GM23338 (cell line): ENCODE measurements at regions not wholly inside any gene's neighbourhood (a gene's known extent, or its start where the extent isn't known, plus 50 kb on each side); places are given as distances from the start of the nearest gene placed in this dataset.

ENCODE experiments used
- ATAC-seq: fragments of 200-7000 bp; cut with Tn5 transposase; 3 replicates; pipeline ENCODE4 v1.9.1; 2020
- DNase-seq: peaks from one replicate; pipeline ENCODE4 v3.0.0-alpha.2; 2015; ENCODE audit warnings: low spot score
- H2AFZ ChIP-seq: fragments of 200-600 bp; sonication (generic); 2 replicates; pipeline ENCODE4 v1.8.0; 2016; ENCODE audit warnings: antibody characterized with exemption, mild to moderate bottlenecking, moderate library complexity
- H3F3A ChIP-seq: fragments of 200-600 bp; sonication (generic); replicated peaks from 2 replicates; pipeline ENCODE4 v1.8.0; 2017; ENCODE audit warnings: antibody characterized with exemption, mixed run types, low read depth
- H3K27ac ChIP-seq: fragments of 200-600 bp; sonication (generic); 2 replicates; pipeline ENCODE4 v1.6.1; 2016; ENCODE audit warnings: low read depth
- H3K27me3 ChIP-seq: fragments of 200-600 bp; sonication (generic); 2 replicates; pipeline ENCODE4 v1.8.0; 2016; ENCODE audit warnings: mild to moderate bottlenecking, mixed run types, moderate library complexity; ENCODE audit not compliant: insufficient read depth
- H3K36me3 ChIP-seq: fragments of 200-600 bp; sonication (generic); 2 replicates; pipeline ENCODE4 v1.8.0; 2016; ENCODE audit warnings: mild to moderate bottlenecking; ENCODE audit not compliant: insufficient read depth
- H3K4me1 ChIP-seq: fragments of 200-600 bp; sonication (generic); 2 replicates; pipeline ENCODE4 v1.8.0; 2016; ENCODE audit warnings: mild to moderate bottlenecking, moderate library complexity; ENCODE audit not compliant: insufficient read depth
- H3K4me2 ChIP-seq: fragments of 200-600 bp; sonication (generic); 2 replicates; pipeline ENCODE4 v1.7.1; 2017; ENCODE audit warnings: mixed run types
- H3K4me3 ChIP-seq: fragments of 200-600 bp; sonication (generic); 2 replicates; pipeline ENCODE4 v1.6.1; 2016; ENCODE audit warnings: mixed run types
- H3K79me2 ChIP-seq: fragments of 200-600 bp; sonication (generic); replicated peaks from 2 replicates; pipeline ENCODE4 v1.8.0; 2017; ENCODE audit warnings: mild to moderate bottlenecking; ENCODE audit not compliant: insufficient read depth
- H3K9me2 ChIP-seq: fragments of 200-600 bp; sonication (generic); 2 replicates; pipeline ENCODE4 v1.8.0; 2017; ENCODE audit not compliant: insufficient read depth
- H4K20me1 ChIP-seq: fragments of 200-600 bp; sonication (generic); replicated peaks from 2 replicates; pipeline ENCODE4 v1.8.0; 2017; ENCODE audit warnings: mild to moderate bottlenecking; ENCODE audit not compliant: insufficient read depth
- H3K27ac Mint-ChIP-seq: 2 replicates; pipeline ENCODE4 v1.8.0; 2020; ENCODE audit warnings: inconsistent platforms, mild to moderate bottlenecking, moderate library complexity, mixed read lengths
- H3K27me3 Mint-ChIP-seq: 3 replicates; pipeline ENCODE4 v1.8.0; 2022; ENCODE audit warnings: low read depth, mild to moderate bottlenecking, moderate library complexity, mixed read lengths, inconsistent platforms; ENCODE audit not compliant: insufficient read depth, poor library complexity
- H3K36me3 Mint-ChIP-seq: 3 replicates; pipeline ENCODE4 v1.8.0; 2021; ENCODE audit warnings: low read depth, mild to moderate bottlenecking, inconsistent platforms, moderate library complexity, mixed read lengths
- H3K4me1 Mint-ChIP-seq: 3 replicates; pipeline ENCODE4 v1.8.0; 2020; ENCODE audit warnings: mild to moderate bottlenecking, inconsistent platforms, mixed read lengths
- H3K4me3 Mint-ChIP-seq: 3 replicates; pipeline ENCODE4 v1.8.0; 2021; ENCODE audit warnings: moderate library complexity, mild to moderate bottlenecking, inconsistent platforms, mixed read lengths
- H3K9me3 Mint-ChIP-seq: 3 replicates; pipeline ENCODE4 v1.8.0; 2020; ENCODE audit warnings: moderate library complexity, mild to moderate bottlenecking, inconsistent platforms, mixed read lengths
- CTCF ChIP-seq, 2 experiments: fragments of 200-600 bp in 1 of 2; sonication (generic) in 1 of 2; conservative IDR thresholded peaks; 2 replicates each; pipeline versions ENCODE4 v1.5.1 to v1.6.1; 2016 to 2017; ENCODE audit warnings: antibody characterized with exemption in 2 of 2, low read depth in 2 of 2, mild to moderate bottlenecking in 2 of 2, moderate library complexity in 1 of 2
- EZH2phosphoT487 ChIP-seq: fragments of 200-600 bp; sonication (generic); IDR thresholded peaks from one replicate; pipeline ENCODE4 v1.8.1; 2018; ENCODE audit warnings: antibody characterized with exemption; ENCODE audit not compliant: unreplicated experiment
- ZNF114 ChIP-seq: fragments of 250-450 bp; sonication (Bioruptor Pico); IDR thresholded peaks from 2 replicates; pipeline ENCODE4 v1.5.0; 2020; ENCODE audit warnings: mild to moderate bottlenecking, moderate library complexity
- ZNF331 ChIP-seq: fragments of 250-450 bp; sonication (Bioruptor Pico); IDR thresholded peaks from 2 replicates; pipeline ENCODE4 v1.5.0; 2020; ENCODE audit warnings: low read depth, mild to moderate bottlenecking, moderate library complexity
- TF ChIP-seq, protein P1 (sequence below): fragments of 250-450 bp; sonication (Bioruptor Pico); IDR thresholded peaks from 2 replicates; pipeline ENCODE4 v1.5.0; 2020; ENCODE audit warnings: mild to moderate bottlenecking, moderate library complexity

DNA sequence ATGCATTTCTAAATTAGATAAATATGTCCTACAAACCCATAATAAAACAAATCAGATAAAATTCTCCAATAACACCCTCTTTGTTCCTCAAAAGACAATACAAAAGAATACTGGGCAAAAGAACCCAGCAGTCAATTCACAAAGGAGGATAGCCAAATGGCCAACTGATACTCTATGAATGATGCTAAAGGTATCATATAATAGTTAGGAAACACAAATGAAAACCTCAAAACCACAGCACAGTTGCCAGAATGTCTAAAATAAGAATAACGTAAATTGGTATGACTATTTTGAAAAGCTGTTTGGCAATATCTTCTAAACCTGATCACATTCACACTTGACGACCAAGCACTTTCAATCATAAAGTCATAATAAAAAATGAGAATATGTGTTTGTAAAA, 315.4 kb downstream of the CDH7 start (continued):
- TF ChIP-seq, protein P1, sequence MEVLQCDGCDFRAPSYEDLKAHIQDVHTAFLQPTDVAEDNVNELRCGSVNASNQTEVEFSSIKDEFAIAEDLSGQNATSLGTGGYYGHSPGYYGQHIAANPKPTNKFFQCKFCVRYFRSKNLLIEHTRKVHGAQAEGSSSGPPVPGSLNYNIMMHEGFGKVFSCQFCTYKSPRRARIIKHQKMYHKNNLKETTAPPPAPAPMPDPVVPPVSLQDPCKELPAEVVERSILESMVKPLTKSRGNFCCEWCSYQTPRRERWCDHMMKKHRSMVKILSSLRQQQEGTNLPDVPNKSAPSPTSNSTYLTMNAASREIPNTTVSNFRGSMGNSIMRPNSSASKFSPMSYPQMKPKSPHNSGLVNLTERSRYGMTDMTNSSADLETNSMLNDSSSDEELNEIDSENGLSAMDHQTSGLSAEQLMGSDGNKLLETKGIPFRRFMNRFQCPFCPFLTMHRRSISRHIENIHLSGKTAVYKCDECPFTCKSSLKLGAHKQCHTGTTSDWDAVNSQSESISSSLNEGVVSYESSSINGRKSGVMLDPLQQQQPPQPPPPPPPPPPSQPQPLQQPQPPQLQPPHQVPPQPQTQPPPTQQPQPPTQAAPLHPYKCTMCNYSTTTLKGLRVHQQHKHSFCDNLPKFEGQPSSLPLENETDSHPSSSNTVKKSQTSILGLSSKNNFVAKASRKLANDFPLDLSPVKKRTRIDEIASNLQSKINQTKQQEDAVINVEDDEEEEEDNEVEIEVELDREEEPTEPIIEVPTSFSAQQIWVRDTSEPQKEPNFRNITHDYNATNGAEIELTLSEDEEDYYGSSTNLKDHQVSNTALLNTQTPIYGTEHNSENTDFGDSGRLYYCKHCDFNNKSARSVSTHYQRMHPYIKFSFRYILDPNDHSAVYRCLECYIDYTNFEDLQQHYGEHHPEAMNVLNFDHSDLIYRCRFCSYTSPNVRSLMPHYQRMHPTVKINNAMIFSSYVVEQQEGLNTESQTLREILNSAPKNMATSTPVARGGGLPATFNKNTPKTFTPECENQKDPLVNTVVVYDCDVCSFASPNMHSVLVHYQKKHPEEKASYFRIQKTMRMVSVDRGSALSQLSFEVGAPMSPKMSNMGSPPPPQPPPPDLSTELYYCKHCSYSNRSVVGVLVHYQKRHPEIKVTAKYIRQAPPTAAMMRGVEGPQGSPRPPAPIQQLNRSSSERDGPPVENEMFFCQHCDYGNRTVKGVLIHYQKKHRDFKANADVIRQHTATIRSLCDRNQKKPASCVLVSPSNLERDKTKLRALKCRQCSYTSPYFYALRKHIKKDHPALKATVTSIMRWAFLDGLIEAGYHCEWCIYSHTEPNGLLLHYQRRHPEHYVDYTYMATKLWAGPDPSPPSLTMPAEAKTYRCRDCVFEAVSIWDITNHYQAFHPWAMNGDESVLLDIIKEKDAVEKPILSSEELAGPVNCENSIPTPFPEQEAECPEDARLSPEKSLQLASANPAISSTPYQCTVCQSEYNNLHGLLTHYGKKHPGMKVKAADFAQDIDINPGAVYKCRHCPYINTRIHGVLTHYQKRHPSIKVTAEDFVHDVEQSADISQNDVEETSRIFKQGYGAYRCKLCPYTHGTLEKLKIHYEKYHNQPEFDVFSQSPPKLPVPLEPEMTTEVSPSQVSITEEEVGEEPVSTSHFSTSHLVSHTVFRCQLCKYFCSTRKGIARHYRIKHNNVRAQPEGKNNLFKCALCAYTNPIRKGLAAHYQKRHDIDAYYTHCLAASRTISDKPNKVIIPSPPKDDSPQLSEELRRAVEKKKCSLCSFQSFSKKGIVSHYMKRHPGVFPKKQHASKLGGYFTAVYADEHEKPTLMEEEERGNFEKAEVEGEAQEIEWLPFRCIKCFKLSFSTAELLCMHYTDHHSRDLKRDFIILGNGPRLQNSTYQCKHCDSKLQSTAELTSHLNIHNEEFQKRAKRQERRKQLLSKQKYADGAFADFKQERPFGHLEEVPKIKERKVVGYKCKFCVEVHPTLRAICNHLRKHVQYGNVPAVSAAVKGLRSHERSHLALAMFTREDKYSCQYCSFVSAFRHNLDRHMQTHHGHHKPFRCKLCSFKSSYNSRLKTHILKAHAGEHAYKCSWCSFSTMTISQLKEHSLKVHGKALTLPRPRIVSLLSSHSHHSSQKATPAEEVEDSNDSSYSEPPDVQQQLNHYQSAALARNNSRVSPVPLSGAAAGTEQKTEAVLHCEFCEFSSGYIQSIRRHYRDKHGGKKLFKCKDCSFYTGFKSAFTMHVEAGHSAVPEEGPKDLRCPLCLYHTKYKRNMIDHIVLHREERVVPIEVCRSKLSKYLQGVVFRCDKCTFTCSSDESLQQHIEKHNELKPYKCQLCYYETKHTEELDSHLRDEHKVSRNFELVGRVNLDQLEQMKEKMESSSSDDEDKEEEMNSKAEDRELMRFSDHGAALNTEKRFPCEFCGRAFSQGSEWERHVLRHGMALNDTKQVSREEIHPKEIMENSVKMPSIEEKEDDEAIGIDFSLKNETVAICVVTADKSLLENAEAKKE, result no peak
- TF ChIP-seq EZH2phosphoT487, result no peak
- no peak for TF ChIP-seq CTCF (conservative IDR thresholded peaks at IDR 0.05; ENCODE audit: low read depth in 2 of 2)

DNA sequence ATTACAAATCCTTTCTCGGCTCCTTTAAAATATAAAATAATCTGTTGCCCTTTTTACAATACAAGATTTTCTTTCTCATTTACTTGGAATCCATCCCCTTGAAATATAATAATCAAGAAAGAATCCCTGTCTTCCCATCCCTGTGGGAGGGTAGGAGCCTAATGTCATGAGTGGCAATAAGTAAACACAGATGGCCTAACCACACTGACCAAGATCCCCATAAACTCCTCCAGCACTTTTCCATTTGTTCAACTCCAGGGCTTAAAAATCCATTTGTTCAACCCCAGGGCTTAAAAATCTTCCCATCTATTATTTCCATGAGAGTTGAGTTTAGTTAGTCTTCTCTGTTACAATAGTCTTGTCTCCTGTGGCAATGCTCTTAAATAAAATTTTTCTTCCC, 297.6 kb downstream of the CDH7 start:
- Mint-ChIP-seq H3K9me3 (no peaks in the 10 kb centered on the region), H3K36me3 (no peaks in the 10 kb centered on the region), H3K4me1 (peaks cover 2% of the 10 kb centered on the region; the same call in 1 of the 3 replicates), H3K27me3 (no peaks in the 10 kb centered on the region), H3K27ac (no peak overlapping the region; the same call in 1 of the 2 replicates), H3K4me3 (no peak overlapping the region)
- Histone ChIP-seq H2AFZ (no peak overlapping the region), H3K4me3 (no peak overlapping the region), H3F3A (no peaks in the 10 kb centered on the region), H3K4me2 (no peak overlapping the region), H3K9me2 (no peaks in the 10 kb centered on the region), H4K20me1 (no peaks in the 10 kb centered on the region), H3K4me1 (no peaks in the 10 kb centered on the region; the same call in 1 of the 2 replicates), H3K27me3 (no peaks in the 10 kb centered on the region), H3K79me2 (no peaks in the 10 kb centered on the region), H3K27ac (no peak overlapping the region), H3K36me3 (no peaks in the 10 kb centered on the region)
- TF ChIP-seq ZNF331, result no peak
- no peak for TF ChIP-seq ZNF114
- TF ChIP-seq, protein P1, result no peak
- DNase-seq, result no peak
- ATAC-seq, result no peak
